Umbilical cord (tissue), 1 donor: ENCODE measurements at regions not wholly inside any gene's neighbourhood (a gene's known extent, or its start where the extent isn't known, plus 50 kb on each side); places are given as distances from the start of the nearest gene placed in this dataset.
"Not testable (repeated sequence)": the region's sequence is repeated elsewhere in the genome, so short reads cannot be mapped to it uniquely, and the experiment has no call there.

ENCODE experiments used
- DNase-seq: peaks from one replicate; pipeline ENCODE4 v3.0.0-alpha.2; 2015; ENCODE audit warnings: low spot score

DNA sequence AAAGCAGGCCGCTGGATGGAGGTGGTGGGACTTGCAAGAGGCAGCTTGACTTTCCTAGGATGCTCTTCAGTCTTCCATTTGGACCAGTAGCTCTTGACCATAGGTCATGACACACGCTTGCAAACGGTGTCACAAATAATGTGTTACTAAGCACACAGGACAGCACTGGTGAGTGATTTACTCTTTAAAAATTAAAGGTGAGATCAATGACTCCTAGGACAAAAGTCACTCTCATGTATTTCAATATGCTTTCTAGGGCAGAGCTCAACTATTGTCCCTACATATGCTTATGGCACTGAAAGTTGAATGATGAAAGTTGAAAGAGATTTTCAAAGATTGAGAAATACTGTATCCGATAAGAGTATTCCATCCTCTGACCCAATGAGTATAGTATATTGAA lies 496.7 kb downstream of the EBF1 start:
- no peak for DNase-seq

- no peak for DNase-seq
Observed at GRCh38 chr5:158601118-158601517, 498.6 kb downstream of the EBF1 start.

GRCh38 chr5:158600679-158601078 lies 499.0 kb downstream of the EBF1 start:
- no peak for DNase-seq

- peak; percentile 9 for DNase-seq
Observed at GRCh38 chr5:158599157-158599556, 500.6 kb downstream of the EBF1 start.

DNA sequence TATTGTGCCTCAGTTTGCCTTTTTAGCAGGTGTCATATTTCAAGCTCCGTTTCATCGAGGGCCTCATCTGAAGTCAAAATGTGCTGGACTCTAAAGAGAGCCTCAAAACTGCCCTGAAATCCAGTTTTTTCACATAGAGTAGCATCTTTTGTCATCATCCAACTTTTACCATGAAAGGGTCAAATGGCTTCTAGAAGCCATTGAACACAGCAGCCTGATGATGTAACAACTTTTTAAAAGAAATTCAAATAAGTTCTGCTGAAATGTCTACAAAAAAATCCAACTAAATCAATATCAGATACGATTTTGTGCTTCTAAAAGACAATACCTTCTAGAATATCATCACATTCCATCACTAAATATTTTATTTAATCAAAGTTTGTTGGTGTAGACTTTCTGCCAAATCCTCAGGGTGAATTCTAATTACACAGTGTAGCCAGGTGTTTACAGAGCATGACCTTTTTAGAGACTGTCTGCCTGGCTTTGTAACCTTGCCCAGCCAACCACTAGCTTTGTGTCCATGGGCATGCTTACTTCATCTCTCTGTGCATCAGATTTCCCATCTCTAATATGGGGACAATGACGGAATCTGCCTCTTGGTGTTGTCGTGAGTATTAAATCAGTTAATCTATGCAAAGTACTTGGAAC lies 505.0 kb downstream of the EBF1 start:
- DNase-seq, result no peak

DNA sequence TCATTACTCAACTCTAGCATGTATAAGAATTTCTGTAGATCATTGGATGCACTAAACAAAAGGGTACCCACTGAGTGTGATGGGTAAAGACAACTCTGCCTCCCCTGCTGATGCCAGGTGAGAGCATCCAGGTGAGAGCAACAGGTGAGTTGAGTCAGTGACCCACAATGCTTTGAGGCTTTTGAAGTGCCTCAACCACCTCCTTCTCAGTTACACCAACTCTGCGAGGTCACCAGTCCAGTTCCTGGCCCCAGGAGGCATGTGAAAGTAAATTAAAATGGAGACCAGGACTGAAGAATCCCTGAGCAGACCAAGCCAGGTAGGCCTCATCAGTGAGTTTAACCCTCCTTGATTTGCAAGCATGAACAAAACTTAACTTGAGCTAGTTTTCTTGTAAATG lies 505.8 kb downstream of the EBF1 start:
- no peak for DNase-seq

- peak; percentile 9 for DNase-seq
Observed at GRCh38 chr5:158591301-158591863, 508.3 kb downstream of the EBF1 start.

DNA sequence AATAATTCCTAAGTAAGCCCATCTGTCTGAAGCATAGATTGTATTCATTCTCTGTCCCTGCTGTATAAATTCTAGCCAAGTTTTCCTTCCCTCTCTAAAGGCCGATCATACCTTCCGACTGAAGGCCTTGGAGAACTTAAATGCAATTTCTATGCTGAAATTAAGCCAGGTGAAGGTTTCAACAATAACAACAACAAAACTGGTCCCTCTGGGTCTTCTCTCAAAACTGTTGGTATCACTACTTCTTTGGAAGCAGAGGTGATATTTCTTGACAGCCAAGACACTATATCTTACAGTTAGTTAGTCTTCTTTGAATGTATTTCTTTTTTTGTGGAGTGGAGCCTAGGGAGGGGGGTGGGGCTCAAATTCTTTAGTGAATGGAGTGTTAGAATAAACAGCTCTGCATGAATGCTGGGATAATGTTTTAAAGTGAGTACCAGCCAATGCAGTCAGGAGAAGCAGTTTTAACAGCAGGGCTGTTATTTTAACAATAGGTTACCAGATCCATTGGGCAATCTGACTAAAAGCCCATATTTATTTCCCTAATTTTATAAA lies 508.9 kb downstream of the EBF1 start:
- DNase-seq, result no peak

DNA sequence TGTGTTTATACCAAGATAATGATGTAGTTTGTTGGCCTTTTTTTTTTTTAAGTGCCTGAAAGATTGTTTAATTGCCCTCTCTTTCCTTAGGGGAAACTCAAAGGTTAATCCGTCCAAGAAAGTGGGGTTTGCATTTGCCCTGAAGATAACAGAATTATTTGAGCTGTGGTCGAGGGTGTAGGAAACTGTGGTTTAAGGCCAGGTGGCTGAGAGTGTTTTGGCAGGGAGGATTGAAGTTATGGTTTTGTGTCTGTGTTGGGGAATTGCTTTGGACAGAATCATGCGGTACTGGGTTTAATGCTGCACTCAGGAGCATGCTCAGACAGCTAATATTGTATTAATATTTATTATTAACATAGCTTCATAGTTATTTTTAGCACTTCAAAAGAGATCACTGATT lies 509.8 kb downstream of the EBF1 start:
- no peak for DNase-seq

- no peak for DNase-seq
Observed at GRCh38 chr5:158588617-158589016, 511.1 kb downstream of the EBF1 start.

DNA sequence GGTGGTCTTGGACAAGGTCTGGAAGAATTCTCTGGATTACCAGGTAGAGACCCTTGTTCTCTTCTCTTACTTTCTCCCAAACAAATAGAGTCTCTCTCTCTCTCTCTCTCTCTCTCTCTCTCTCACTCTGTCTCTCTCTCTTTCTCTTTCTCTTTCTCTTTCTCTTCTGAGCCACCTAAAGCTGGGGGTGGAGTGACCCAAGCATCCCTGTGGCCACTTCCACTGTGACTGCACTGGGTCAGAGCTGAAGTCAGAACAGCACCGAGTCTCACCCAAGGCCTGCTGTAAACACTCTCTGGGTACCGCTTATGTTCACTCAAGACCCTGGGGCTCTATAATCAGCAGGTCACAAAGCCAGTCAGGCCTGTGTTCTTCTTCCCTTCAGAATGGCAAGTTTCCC lies 513.7 kb downstream of the EBF1 start:
- no peak for DNase-seq

DNA sequence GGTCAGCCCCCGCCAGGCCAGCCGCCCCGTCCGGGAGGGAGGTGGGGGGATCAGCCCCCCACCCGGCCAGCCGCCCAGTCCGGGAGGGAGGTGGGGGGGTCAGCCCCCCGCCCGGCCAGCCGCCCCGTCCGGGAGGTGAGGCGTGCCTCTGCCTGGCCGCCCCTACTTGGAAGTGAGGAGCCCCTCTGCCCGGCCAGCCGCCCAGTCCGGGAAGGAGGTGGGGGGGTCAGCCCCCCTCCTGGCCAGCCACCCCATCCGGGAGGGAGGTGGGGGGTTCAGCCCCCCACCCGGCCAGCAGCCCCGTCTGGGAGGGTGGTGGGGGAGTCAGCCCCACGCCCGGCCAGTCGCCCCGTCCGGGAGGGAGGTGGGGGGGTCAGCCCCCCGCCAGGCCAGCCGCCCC lies 517.0 kb downstream of the EBF1 start:
- DNase-seq, result not testable (repeated sequence)

- no peak for DNase-seq
Observed at GRCh38 chr5:158573829-158574228, 525.9 kb downstream of the EBF1 start.

GRCh38 chr5:158570502-158570901 lies 529.2 kb downstream of the EBF1 start:
- no peak for DNase-seq

DNA sequence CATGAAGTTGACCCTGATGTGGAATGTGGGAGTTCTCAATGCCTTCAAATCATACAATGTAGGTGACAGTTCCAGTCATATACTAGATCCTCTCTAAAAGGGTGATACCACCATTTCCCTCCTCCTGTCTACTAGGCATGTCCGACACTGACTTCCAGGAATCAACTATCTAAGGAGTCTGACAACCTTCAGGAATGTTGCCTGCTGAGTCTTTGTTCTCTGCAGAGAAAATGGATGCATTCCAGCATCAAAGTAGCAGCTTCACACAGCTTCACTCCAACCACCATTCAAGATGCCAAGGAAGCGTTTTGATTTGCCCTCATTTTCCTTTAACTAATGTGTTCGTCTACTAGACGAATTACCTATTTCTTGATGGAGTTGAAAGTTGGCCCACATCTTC lies 530.2 kb downstream of the EBF1 start:
- DNase-seq, result no peak

DNA sequence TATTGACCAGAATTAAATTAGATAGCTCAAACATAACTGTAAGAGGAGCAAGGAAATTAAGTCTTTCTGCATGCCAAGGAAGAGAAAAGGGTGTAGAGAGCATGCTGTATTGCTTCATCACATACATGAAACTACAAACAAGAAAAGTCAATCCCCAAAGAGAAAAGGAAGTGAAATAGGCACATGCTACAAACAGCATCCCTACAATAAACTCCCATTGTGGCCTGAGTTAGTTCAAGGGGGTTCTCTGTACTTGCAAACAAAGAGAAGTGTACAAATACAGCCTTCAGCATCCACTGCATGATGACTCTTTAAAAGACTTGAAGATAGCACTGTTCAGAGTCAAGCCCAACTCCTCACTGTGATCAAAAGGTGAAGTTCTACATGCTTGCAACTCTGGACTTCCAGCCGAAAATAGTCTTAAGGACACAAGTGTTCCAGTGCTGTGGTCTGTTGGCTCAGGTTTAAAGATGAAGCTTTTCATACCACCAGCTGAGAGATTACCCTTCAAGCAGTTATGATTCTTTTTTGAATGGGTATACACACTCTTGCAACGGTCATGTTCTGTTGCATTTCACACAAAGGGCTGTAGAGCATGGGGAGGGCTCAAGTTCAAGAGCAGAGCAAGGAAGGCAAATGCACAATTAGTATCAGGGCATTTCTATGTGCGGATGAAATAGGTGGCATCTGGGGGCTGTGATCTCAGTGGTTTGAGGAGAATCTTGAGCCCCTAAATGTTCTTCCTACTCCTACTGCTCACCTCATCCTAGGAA lies 534.5 kb downstream of the EBF1 start:
- no peak for DNase-seq

GRCh38 chr5:158563760-158564390 lies 535.8 kb downstream of the EBF1 start:
- no peak for DNase-seq

DNA sequence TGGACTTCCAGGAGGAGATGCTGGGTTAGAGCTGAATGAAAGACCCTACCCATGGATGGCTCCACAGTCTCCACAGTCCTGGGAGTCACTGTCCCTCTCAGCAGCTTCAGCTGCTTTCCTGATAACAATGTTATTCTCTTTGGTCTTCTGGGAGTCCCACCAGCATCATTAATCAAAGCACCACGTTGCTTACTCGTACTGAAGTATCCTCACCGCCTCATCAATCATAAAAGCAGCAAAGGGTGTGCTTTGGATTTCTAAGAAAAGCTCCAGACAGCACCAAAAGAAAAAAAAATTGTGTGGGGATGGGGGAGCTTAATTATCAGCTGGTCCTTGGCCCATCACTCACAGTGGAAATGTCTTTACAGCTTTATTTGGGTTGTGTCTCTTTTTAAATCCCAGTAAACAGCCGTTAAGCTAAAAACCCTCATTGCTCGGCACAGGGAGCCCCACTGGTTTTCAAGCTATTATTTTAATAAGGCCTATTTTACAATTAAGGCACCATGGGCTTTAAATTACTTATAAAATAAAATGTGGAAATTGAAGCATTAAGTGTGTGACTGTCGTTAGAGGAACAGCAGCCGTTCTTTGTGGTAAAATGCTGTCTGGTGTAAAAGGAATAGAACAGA lies 538.0 kb downstream of the EBF1 start:
- DNase-seq, result no peak

DNA sequence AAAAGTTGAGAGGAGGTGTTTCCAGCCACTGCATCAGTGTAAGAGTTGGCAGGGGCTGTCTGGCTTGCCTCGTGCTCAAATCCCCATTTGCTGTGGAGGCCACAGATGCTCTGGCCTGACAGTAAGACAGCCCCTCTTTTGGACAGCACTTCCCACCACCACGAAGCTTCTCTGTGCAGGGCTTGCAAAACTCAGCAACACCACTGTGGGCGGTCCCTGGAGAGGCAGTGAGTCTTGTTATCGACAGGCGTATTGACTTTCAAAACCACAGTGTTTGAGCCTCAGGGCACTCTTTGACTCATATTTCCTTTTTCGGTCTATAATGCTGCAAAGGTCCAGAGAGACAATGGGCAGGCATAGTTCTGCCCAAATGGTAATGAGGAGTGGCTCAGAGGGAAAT lies 539.5 kb downstream of the EBF1 start:
- no peak for DNase-seq

DNA sequence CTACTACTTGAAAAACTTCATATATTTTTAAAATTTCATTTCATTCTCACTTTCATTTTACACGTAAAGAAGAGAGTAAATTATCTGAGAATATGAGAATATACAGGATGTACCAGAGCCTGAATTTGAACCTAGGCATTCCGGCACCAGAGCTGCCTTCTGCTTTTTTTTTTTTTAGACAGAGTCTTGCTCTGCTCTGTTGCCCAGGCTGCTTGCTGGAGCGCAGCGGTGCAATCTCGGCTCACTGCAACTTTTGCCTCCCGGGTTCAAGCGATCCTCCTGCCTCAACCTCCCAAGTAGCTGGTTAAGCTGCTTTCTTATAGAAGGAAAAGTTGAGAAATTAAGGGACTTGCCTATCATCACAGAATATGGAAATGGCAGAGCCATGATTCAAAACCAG lies 540.1 kb downstream of the EBF1 start:
- DNase-seq, result no peak

GRCh38 chr5:158559066-158559465 lies 540.6 kb downstream of the EBF1 start:
- no peak for DNase-seq

DNA sequence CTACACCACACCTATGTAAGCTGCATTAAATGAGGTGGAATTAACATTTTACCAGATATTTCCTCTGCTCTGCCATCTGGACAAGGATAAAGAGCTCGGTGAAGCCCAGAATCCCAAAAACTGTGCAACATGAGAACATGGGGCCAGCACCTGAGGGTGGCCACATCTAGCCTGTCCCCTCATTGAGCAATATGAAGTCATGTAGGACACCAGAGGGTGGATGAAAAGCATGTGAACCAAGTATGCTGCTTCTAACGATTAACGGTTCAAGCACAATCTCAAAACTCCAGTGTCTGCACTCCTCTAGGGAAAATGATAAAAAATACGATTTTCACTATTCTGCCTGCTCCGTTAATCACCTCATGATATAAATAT lies 545.8 kb downstream of the EBF1 start:
- DNase-seq, result no peak
